COLO829 (cell line): ENCODE measurements at regions not wholly inside any gene's neighbourhood (a gene's known extent, or its start where the extent isn't known, plus 50 kb on each side); places are given as distances from the start of the nearest gene placed in this dataset.
A peak's percentile ranks its signal among the peaks of the same experiment; 100 is the strongest.
"Not testable (repeated sequence)": the region's sequence is repeated elsewhere in the genome, so short reads cannot be mapped to it uniquely, and the experiment has no call there.

ENCODE experiments used
- DNase-seq: peaks from one replicate; pipeline ENCODE4 v3.0.0; 2012; ENCODE audit warnings: low spot score

DNA sequence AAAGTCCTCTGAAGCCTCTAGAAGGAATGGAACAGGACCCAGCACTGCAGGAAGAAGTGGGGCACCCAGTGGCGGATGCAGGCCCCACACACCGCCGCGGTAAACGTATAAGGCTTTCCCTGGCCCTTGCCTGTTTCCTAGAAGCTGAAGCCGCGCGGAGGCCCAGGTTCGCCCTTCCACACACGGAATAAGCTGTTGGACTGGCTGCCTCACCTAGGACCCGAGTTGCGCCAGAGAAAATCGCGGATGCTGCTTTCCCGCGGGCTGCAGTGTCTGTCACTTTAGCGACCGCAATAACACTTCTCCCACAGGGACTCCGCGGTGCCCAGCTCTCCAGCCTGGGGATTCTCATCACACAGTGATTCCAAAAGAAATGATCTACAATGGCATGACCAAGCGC lies 1736.9 kb downstream of the TP53TG3F start:
- DNase-seq: no peak

DNA sequence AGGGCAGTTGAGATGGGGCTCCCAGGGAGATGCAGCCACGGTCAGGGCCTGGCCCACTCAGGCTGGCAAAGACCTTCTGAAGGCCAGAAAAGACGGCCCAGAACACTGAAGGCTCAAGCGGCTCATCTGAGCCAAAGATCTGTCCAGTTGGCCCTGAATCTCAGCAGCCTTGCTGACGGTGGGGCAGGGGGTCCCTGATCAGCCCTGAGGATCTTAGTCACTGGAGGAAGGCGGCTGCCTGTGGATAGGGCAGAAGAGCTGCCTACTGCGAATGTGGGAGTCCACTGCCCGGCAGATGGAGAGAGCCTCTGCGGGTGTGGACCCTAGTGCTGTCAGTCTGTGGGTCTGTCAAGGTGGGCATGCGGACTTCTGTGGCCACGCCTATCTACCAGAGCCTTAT lies 1738.2 kb downstream of the TP53TG3F start:
- DNase-seq: no peak

DNA sequence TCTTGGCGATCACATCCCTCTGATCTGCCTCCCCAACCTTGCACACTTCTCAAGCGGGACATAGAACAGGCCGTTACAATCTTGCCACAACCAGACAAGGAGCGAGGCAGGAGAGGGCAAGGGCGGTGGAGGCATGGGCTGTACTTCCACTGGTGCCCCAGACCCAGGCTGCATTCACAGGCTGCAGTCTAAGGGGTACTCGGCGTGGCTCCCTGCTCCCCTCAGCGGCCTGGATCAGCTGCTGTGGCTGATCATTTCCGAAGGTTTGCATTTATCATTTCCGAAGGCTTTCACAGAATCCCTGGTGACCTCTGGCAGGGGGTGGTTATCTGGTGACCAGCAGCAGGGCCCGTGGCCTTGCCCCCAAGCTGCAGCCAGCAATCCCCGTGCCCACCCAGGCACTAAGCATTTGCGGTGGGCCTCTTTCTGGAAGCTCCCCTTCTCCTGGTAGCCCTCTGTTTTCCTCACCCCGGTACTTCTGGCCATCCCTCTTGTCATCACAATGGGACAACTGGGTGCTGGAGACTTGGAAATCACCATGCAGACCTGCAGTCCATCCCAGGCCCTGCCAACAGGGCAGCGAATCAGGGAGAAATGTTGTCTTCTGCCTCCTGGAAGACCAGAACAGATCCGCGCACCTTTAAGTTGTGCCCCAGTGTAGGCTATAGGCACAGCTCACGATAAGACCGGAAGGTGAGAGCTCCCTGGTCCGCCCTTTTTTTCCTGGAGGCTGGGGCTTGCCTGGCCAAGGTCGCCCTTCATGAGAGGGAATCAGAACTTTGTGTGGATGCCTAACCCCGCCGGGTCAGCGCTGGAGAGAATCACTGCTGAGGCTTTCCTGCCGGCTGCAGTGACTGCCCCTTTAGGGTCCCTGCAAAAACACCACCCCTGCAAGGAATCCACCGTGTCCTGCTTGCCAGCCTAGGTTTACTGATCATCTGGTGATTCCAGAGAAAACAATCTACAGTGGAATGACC lies 1739.1 kb downstream of the TP53TG3F start:
- no peak for DNase-seq

DNA sequence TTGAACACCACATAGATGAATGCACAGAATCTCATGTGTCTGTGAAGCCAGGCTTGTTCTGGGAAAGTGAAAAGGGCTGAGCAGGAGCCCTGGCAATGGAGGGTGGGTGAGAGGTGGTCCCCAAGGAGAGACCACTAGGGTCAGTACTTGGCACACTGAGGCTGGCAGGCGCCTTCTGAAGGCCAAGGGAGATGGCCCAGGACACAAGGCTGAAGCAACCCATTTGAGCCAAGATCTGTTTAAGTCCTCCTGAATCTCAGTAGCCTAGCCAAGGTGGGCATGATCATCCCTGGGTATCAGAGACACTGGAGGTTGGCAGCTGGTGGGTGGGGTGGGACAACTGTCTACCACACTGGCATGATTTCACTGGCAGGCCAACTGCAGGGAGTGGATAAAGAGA lies 1741.2 kb downstream of the TP53TG3F start:
- DNase-seq: no peak

DNA sequence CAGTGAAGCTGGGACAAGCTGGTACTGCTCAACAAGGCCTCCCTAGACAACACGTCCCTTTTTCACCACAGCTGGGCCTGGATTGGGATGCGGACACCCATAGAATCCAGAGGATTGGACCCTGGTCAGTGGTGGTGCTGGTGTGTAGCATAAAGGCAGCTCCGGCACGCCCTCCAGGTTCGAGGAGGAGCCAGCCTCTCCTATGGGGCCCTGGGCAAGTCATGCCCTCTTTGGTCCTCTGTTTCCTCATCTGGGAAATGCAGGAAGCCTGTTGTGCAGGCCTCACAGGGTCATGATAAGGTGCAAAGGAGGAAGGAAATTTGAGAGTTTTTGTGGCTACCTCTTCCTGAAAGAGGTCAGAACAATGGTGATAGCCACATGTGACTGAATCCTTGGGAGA lies 1741.7 kb downstream of the TP53TG3F start:
- no peak for DNase-seq

DNA sequence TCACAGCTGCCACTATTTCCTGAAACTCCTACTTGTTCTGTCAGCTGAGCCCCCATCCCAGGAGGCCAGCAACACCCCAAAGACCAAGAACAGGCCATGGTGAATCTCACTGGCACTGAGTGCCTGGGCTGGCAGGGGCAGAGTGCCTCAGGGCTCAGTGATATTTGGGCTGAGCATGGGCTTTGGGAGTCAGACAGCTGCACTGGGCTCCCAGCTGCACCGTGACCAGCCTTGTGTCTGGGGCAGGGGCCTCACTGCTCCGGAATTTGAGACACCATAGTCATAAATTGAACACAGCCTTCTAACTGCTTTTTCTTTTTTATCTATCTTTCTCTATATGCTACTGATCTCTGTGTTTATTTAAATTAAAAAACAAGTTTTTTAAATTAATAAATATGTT lies 1744.2 kb downstream of the TP53TG3F start:
- DNase-seq: no peak

DNA sequence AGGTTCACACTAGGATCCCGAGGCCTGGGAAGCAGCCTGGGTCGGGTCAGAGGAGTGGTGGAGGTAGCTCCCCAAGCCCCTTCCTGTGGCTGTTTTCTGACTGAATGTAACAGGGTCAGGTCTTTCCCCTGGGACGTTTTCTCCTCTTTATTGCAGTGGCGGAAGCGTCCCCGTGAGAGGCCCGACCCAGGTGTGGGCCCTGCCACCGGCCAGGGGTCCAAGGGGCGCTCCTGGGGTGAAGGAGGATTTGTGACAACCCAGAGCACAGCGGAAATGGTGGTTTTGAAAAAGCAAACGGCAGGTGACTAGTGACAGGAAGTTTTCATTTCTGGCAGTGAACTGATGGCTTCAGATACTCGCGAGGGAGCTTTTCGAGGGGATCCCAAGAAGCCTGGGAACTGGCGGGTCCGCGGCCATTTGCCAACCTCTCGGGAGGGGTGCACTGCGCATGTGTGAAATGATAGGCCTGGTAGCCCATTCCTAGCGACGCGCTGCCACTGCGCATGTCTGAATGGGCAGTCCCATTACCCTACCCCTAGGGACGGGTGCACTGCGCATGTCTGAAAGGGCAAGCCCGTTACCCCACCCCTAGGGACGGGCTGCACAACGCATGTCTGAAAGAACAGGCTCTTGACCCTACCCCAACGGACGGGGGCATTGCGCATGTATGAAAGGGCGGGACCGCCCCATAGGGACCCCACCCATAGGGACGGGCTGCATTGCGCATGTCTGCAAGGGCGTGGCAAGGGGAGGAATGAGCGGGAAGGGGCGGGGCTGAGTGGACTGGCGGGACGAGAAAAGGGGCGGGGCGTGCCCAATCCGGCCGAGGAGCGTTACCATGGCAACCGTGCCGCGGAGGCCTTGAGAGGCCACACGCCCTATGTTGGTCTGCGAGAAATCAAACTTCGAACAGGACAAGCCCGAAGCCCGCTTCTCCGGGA lies 1747.9 kb downstream of the TP53TG3F start:
- no peak for DNase-seq

DNA sequence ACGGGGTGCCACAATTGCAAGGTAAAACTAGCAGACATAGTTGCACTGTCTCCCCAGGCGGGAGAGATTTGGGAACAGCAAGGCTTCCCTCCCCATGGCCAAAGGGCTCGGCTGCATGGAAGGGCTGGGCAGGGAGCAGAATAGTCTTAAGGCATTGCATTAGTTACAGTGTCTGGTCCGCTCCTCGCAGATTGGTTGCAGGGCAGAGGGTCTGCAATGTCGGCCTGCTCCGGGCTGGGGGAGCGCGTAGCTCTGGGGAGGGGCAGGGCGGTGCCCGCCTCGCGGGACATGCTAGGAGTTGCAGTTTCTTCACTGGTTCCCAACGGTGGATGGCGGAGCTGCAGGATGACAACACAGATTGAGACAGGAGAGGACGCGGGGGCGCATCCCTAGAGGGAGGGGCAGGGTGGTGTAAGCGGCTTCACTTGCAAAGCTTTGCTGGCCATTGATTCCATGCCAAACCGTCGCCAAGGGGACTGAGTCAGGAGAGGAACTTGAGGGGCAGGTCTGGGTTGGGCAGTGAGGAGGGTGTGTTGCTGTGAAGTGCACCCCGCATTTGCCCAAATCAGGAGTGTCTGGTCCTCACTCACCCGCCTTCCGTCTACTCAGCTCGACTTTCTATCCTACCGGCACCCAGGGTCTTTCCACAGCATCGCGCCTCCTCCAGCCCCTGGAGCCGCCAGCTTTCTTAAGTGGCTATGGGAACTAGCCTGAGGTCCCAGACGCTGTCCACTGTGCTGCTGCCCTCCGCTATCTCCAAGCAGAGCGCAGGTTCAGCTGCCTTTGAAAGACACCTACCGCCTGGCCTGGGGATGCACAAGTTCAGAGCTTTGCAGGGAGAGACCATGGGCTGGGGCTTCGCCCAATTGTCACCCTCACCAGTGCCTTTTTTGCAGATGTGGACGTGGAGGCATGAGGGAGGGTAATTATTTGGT lies 1748.9 kb downstream of the TP53TG3F start:
- no peak for DNase-seq

DNA sequence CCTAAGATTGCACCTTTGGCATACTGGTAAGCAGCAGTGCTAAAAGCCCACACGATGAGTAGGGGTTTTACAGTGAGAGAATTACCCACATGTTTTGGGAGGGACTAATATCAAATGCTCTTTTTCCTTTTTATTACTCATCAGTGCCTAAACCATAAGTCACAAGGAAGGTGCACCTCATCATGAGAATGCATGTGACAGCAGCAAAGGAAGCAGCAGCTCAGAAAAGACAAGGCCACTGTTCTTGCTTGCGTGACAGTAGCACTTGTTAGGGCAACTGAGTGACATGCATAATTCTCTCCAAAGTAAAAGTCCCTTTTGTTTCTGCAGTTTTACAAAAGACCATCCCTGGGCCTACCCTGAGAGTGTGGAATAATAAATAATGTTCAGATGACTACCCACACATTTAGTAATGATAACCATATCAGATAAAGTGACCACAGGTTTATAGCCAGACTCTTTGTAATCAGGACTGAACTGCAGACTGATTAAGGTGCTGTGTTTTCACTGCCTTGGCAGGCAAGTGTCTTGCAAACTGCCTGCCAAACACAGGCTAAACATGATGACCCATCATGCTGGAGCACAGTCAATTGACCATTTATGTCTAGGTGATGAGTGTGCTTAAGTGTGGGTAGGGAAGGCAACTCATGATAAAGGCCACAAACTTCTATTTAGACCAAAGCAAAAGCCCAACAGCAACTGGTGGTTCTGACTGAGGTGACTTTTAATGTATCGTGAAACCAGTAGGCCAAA lies 1751.4 kb downstream of the TP53TG3F start:
- DNase-seq: peak; percentile 56

DNA sequence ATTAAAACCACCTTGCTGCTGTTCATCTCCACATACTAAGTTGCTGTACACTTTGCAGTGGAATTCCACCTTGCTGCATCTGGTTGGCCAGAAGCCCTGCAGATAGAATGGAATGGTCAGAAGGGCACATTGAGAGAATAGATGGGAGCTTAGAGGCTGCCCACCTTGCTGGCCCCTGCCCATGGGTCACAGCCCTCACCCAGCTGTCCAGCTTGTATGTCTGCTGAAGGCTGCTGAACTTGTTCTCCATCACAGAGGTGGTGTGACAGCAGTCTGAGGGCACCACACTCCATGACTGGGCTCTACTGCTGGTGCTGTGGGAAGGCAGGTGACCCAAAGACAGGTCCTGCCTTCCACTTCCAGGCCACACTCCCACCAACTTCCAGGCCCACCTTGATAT lies 1755.4 kb downstream of the TP53TG3F start:
- DNase-seq: no peak

DNA sequence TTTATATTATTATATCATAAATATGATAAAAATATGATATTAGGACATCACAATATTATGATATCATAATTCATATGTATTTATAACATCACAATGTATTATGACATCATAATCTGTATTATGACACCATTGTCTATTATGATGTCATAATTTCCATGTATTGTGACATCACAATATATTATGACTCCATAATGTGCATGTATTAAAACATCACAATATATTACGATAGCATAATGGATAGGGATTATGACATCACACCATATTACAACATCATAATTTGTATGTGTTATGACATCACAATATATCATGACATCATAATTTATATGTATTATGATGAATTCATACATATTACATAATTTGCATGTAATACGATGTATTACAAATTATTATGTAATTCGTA lies 1755.9 kb downstream of the TP53TG3F start:
- DNase-seq: no peak

DNA sequence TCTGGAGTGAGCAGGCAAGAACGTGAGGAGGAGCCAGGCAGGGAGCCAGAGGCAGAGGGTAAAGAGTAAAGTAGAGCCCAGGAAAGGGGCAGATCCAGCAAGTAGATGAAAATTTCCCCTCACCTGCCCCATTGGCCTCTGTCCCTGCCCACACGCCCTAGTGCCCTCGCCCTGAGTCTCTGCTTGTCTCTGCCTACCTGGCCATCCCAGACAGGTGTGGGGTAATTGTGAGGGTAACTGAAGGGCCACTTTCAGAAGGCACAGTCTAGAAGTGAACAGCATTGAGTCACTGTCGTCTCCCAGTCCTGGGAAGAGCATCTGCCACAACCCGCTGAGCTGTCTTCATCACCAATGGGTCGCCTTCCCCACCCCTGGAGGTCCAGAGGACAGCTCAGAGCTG lies 1756.8 kb downstream of the TP53TG3F start:
- DNase-seq: not testable (repeated sequence)

DNA sequence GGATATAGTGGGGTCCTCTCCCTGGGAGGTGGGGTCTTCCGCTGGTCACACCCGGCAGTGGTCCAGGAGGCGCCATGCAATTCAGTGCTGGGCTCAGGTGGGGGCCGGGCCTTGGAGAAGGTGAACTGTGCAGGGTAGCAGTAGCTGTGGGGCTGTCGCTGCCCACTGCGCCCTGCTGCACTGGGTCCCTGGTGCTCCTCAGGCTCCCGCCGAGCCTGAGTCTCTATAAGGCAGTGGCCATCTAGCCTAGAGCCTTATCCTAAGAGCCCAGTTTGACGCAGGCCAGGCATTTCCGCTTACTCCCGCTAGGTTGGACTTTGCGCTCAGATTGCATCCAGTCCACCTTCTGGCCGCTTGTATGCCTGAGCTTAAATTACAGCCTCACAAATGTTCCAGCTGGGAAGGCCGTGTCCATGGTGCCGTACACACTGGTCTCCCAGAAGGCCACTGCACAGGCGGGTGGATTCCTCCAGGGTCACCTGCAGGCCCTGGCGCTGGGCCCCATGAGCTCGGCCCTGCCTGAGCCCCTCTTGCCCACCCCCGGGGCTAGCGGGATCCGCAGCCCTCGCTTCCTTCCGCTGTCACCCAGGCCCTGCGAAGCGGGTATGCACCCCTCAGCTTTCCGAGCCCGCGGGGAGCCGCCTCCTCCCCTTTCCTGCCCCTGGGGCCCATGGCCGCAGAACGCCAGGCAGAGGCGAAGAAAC lies 1762.2 kb downstream of the TP53TG3F start:
- DNase-seq: no peak

DNA sequence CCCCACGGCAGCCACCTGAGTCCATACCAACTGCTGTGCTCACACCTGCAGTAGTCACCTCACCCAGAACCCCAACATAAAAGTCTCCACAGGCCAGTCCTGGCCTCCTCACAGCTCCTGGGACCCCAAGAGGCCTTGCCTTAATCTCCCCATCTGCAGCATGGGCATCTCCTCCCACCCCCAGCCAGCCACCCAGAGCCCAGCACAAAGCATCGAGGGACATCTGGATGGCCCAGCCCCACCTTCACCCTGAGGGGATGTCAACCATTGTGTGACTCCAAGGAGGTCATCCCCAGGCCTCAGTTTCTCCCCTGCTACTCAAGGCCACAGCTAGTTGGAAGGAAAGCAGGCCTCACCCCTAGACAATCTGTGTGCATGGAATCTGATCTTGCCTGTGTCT lies 1775.3 kb downstream of the TP53TG3F start:
- no peak for DNase-seq

DNA sequence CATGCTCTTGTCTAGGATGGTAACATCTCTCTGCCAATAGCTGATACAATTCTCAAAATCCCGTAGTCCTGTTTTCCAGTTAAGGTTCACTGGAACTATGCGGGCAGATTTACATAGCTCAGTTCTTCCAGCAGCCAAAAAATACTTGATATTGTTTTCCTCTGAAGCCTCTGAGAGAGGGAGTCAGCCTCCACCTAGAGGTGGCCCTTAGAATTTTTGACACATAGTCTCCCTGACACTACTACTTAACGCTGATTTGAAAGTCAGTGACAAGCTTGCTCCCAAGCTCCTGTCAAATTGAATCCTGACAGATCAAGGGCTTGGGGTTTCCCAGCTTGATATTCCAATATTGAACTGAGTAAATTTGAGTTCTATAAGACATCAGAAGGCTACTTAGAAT lies 1780.1 kb downstream of the TP53TG3F start:
- no peak for DNase-seq

DNA sequence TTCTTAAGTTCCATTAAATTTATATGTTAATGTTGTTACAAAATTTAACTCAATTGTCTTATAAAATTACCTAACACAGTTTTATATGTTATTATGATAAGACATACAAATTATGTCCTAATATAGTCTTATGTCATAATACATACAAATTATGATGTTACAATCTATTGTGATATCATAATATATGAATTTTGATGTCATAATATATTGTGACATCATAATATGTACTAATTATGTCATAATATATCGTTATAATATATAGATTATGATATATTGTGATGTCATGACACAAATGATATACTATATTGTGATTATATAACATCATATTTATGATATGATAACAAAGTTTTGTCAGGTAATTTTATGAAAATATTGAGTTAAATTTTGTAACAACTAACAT lies 1789.6 kb downstream of the TP53TG3F start:
- DNase-seq: no peak

DNA sequence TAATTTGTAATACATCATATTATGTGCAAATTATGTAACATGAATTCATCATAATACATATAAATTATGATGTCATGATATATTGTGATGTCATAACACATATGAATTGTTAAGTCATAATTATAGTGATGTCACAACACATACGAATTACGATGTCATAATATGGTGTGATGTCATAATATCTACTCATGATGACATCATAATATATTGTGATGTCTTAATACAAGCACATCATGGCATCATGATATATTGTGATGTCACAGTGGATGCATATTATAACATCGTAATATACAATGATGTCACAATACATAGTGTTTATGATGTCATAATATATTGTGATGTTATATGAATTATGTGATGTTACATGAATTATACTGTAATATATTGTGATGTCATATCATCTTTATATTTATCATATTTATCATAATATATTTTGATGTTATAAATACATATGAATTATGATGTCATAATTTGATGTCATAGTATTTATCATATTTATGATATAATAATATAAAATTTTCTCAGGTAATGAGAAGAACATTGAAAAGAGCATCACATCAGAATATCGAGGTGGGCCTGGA lies 1793.0 kb downstream of the TP53TG3F start:
- DNase-seq: no peak

DNA sequence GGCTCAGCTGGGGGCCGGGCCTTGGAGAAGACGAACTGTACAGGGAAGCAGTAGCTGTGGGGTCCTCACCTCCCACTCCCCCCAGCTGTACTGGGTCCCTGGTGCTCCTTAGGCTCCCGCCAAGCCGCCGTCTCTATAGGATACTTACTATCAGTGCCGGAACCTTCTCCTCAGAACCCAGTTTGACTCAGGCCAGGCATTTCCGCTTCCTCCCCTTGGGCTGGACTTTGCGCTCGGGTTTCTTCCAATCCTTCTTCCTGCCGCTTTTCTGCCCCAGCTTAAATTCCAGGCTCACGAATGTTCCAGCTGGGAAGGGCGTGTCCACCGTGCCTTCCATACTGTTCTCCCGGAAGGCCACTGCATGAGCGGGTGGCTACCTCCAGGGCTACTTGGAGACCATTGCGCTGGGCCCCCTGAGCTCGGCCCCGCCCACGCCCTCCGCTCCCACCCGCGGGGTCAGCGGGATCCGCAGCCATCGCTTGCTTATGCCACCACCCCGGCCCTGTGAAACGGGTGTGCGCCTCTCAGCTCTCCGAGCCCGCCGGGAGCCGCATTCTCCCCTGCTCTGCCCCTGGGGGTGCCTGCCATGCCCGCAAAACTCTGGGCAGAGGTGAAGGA lies 1795.9 kb downstream of the TP53TG3F start:
- no peak for DNase-seq

DNA sequence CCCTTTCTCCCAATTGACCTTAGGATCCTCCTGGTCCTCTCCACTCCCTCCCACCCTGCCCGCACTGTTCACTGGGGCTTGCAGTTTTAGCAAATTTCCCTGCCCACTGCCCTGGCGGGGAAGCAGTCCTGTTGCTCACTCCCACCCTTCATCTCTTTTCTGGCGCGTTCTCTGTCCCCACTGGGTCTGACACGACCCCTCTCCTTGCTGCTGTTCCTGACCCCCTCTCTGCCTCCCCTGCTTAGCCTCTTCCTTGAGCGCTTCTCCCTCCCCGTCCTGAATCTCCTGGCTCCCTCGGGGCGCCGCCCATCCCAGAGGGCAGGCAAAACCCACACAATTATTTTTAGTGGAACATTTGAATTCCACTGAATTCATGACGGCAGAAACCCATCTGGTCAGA lies 1796.4 kb downstream of the TP53TG3F start:
- no peak for DNase-seq

DNA sequence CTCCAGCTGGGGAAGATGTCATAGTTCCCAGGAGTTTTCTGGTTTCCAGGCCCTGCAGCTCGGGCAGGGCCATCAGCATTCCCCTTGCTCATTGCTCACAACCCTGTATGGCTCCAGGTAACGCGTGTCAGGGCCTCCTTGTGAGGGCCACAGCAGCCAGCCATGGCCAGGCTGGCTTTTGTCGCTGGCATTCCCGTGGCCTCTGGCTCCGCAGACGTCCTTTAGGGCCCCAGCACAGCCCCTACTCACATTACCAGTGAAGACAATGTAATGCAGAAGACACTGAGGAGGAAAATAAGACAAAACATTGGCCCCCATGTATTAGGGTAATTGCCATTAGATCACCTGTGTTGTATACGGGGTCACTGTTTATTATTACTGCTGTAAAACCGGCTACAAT lies 1799.0 kb downstream of the TP53TG3F start:
- DNase-seq: no peak
